DND-41 (cell line): ENCODE measurements at regions not wholly inside any gene's neighbourhood (a gene's known extent, or its start where the extent isn't known, plus 50 kb on each side); places are given as distances from the start of the nearest gene placed in this dataset.

Experiments
- ATAC-seq: fragments of 200-7000 bp; cut with Tn5 transposase; 3 replicates; pipeline ENCODE4 v1.9.1; 2021; ENCODE audit warnings: low read depth; ENCODE audit not compliant: insufficient read depth
- DNase-seq: peaks from one replicate; pipeline ENCODE4 v3.0.0-alpha.2; 2020
- H2AFZ ChIP-seq: 2 replicates; pipeline ENCODE4 v1.6.0; 2012; ENCODE audit warnings: low read depth, low read length
- H3K27ac ChIP-seq: 2 replicates; pipeline ENCODE4 v1.5.1; 2012; ENCODE audit warnings: low read length, inconsistent platforms
- H3K27me3 ChIP-seq: fragments of 200-600 bp; sonication (generic); 2 replicates; pipeline ENCODE4 v1.6.0; 2012; ENCODE audit warnings: low read length, mild to moderate bottlenecking, inconsistent platforms; ENCODE audit not compliant: insufficient read depth, poor library complexity
- H3K36me3 ChIP-seq: 2 replicates; pipeline ENCODE4 v1.5.1; 2012; ENCODE audit warnings: low read length, inconsistent platforms; ENCODE audit not compliant: insufficient read depth
- H3K4me1 ChIP-seq: 2 replicates; pipeline ENCODE4 v1.5.1; 2012; ENCODE audit warnings: mild to moderate bottlenecking, low read length; ENCODE audit not compliant: insufficient read depth
- H3K4me2 ChIP-seq: 2 replicates; pipeline ENCODE4 v1.6.0; 2012; ENCODE audit warnings: mild to moderate bottlenecking, moderate library complexity, low read length, inconsistent platforms; ENCODE audit not compliant: insufficient read depth
- H3K4me3 ChIP-seq, 2 experiments: fragments of 200-600 bp in 1 of 2; shearing (Covaris generic) in 1 of 2; 2 replicates each; pipeline ENCODE4 v1.5.1; 2012 to 2016; ENCODE audit warnings: inconsistent platforms in 2 of 2, low read length in 2 of 2, mild to moderate bottlenecking in 2 of 2, low read depth in 1 of 2, moderate library complexity in 1 of 2
- H3K79me2 ChIP-seq: 2 replicates; pipeline ENCODE4 v1.6.0; 2012; ENCODE audit warnings: low read length, inconsistent platforms; ENCODE audit not compliant: insufficient read depth
- H3K9ac ChIP-seq: 2 replicates; pipeline ENCODE4 v1.6.0; 2012; ENCODE audit warnings: low read depth, mild to moderate bottlenecking, inconsistent platforms, low read length, moderate library complexity
- H3K9me3 ChIP-seq: 2 replicates; pipeline ENCODE4 v1.5.1; 2012; ENCODE audit warnings: low read length, moderate library complexity, mild to moderate bottlenecking, inconsistent platforms; ENCODE audit not compliant: insufficient read depth, severe bottlenecking
- H4K20me1 ChIP-seq: 2 replicates; pipeline ENCODE4 v1.6.0; 2012; ENCODE audit warnings: low read length; ENCODE audit not compliant: insufficient read depth
- EZH2 ChIP-seq: IDR thresholded peaks from 3 replicates; pipeline ENCODE4 v1.6.1; 2012; ENCODE audit warnings: borderline replicate concordance, low read depth, mild to moderate bottlenecking, moderate library complexity, low read length, inconsistent platforms; ENCODE audit not compliant: severe bottlenecking
- TF ChIP-seq, protein P1 (sequence below): IDR thresholded peaks from 2 replicates; pipeline ENCODE4 v1.5.1; 2012; ENCODE audit warnings: borderline replicate concordance, low read length, moderate library complexity, mild to moderate bottlenecking; ENCODE audit not compliant: poor library complexity, severe bottlenecking; ENCODE audit errors: extremely low read depth

DNA sequence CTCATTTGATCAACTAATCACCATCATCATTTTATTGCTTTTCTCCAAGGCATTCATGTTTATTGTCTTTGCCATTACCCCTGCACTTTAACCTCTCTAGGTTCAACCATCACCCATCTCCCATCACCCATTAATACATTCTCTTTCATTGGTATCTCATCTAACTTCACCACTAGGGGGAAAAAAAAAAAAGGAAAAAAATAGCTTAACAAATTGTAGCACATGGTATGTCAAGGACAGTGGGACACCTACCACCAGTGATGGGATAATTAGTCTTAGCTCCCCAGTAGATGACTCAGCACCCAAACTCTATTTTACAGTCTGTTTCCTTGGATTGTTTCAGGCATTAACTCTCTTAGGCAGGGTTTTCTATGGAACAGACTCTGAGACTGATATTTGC lies 1770.2 kb upstream of the MIR17HG start:
- DNase-seq (no peak), ATAC-seq (no peak)
- no peak for TF ChIP-seq EZH2
- TF ChIP-seq, protein P1, sequence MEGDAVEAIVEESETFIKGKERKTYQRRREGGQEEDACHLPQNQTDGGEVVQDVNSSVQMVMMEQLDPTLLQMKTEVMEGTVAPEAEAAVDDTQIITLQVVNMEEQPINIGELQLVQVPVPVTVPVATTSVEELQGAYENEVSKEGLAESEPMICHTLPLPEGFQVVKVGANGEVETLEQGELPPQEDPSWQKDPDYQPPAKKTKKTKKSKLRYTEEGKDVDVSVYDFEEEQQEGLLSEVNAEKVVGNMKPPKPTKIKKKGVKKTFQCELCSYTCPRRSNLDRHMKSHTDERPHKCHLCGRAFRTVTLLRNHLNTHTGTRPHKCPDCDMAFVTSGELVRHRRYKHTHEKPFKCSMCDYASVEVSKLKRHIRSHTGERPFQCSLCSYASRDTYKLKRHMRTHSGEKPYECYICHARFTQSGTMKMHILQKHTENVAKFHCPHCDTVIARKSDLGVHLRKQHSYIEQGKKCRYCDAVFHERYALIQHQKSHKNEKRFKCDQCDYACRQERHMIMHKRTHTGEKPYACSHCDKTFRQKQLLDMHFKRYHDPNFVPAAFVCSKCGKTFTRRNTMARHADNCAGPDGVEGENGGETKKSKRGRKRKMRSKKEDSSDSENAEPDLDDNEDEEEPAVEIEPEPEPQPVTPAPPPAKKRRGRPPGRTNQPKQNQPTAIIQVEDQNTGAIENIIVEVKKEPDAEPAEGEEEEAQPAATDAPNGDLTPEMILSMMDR, result no peak
- Histone ChIP-seq H3K27ac (no peak overlapping the region), H3K4me3 (no peak overlapping the region), H3K36me3 (no peaks in the 10 kb centered on the region), H3K4me1 (no peaks in the 10 kb centered on the region), H4K20me1 (no peaks in the 10 kb centered on the region), H3K4me2 (no peak overlapping the region), H3K79me2 (no peaks in the 10 kb centered on the region), H3K9me3 (no peaks in the 10 kb centered on the region), H3K27me3 (no peaks in the 10 kb centered on the region), H3K9ac (no peak overlapping the region), H2AFZ (no peak overlapping the region)

DNA sequence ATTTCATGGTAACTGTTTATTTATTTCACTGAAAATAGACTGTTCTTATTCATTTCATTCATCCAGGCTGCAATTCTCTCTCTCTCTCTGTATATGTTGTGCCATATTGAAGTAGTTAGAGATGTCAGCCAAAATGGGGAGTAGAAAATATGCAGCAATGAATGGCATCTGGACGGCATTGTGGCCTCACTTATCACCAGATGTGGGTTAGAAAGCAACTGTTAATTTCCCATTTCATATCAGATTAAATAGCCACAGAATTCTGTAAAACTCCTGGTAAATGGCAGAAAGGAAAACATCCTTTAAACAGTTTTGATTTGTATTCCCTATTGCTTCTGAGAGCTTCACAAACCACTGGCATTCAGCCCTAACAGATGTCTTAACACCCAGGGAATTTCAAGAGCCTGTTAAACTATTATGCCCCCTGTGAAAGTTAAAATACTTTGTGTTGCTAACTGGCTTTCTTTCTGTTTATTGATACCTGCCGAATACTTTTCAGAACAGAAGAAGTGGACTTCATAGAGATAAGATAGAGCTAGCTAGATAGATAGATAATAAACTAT lies 1763.3 kb upstream of the MIR17HG start:
- no peak overlapping the region for H2AFZ ChIP-seq
- H3K9ac ChIP-seq, result no peak overlapping the region
- H3K27ac ChIP-seq, result no peak overlapping the region
- H4K20me1 ChIP-seq, result no peaks in the 10 kb centered on the region
- H3K79me2 ChIP-seq, result no peaks in the 10 kb centered on the region
- no peaks in the 10 kb centered on the region for H3K9me3 ChIP-seq
- H3K4me3 ChIP-seq, result no peak overlapping the region
- H3K4me1 ChIP-seq, result no peaks in the 10 kb centered on the region
- ATAC-seq (no peak), DNase-seq (no peak)
- H3K4me2 ChIP-seq, result no peak overlapping the region
- no peaks in the 10 kb centered on the region for H3K36me3 ChIP-seq
- TF ChIP-seq, protein P1, result no peak
- TF ChIP-seq EZH2, result no peak
- H3K27me3 ChIP-seq, result no peaks in the 10 kb centered on the region

DNA sequence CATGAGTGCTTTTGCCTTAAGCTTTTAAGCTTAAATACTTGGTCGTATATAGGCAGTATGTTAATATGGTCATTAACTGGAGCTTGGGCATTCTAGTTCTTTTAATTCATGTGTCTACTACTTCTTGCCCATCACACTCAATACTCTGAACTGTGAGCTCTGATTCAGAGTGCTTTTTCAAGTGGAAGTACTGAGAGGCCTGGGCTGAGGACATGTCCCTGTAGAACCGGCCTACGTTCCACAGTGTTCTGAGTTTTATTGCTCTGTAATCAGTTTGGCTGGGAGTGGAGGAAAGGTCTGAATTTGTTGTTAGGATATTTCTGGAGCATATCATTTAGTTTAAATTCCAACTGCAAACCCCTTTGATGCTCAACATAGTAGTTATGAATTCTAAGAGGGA lies 1744.8 kb upstream of the MIR17HG start:
- H3K9me3 ChIP-seq, result peaks cover 11% of the 10 kb centered on the region
- no peaks in the 10 kb centered on the region for H3K4me1 ChIP-seq
- no peaks in the 10 kb centered on the region for H3K79me2 ChIP-seq
- no peaks in the 10 kb centered on the region for H3K27me3 ChIP-seq
- no peak overlapping the region for H3K27ac ChIP-seq
- H3K9ac ChIP-seq, result no peak overlapping the region
- ATAC-seq, result no peak
- H3K36me3 ChIP-seq, result no peaks in the 10 kb centered on the region
- no peaks in the 10 kb centered on the region for H4K20me1 ChIP-seq
- H3K4me3 ChIP-seq, result no peak overlapping the region
- no peak overlapping the region for H3K4me2 ChIP-seq
- no peak for DNase-seq
- TF ChIP-seq, protein P1, result no peak
- no peak for TF ChIP-seq EZH2
- no peak overlapping the region for H2AFZ ChIP-seq

DNA sequence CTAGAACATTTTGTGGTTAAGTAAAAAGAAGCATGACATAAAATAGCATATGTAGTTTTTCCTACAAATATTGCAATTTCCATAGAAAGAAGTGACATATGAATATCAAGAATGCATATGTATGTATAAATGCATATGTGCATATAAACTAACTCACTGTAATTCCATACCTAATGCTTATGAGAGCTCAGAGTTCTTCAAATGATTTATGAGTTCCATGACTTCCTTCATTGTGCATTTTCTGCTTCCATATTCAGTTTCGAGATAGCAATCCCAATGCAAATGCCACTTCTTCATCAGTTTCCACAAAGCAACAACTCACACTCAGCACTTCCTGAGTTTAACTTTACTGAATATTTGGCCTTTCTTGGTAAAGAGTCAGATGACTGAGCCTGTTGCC lies 1744.3 kb upstream of the MIR17HG start:
- H3K79me2 ChIP-seq, result no peaks in the 10 kb centered on the region
- H3K4me1 ChIP-seq, result no peaks in the 10 kb centered on the region
- no peaks in the 10 kb centered on the region for H4K20me1 ChIP-seq
- ATAC-seq, result no peak
- H3K27me3 ChIP-seq, result no peaks in the 10 kb centered on the region
- no peak overlapping the region for H3K9ac ChIP-seq
- H3K4me3 ChIP-seq, result no peak overlapping the region
- TF ChIP-seq EZH2, result no peak
- no peak overlapping the region for H3K4me2 ChIP-seq
- no peak for DNase-seq
- H3K27ac ChIP-seq, result no peak overlapping the region
- no peaks in the 10 kb centered on the region for H3K36me3 ChIP-seq
- H3K9me3 ChIP-seq, result peaks cover 11% of the 10 kb centered on the region
- H2AFZ ChIP-seq, result no peak overlapping the region
